Activated CD8-positive, alpha-beta memory T cell treated with anti-CD3 and anti-CD28 coated beads, Interleukin-2, amount 50 U/mL, for 24 hours (primary cell): ENCODE measurements at regions not wholly inside any gene's neighbourhood (a gene's known extent, or its start where the extent isn't known, plus 50 kb on each side); places are given as distances from the start of the nearest gene placed in this dataset.

Experiments
- DNase-seq: peaks from one replicate; pipeline ENCODE4 v3.0.0-alpha.2; 2020; ENCODE audit errors: extremely low read depth

DNA sequence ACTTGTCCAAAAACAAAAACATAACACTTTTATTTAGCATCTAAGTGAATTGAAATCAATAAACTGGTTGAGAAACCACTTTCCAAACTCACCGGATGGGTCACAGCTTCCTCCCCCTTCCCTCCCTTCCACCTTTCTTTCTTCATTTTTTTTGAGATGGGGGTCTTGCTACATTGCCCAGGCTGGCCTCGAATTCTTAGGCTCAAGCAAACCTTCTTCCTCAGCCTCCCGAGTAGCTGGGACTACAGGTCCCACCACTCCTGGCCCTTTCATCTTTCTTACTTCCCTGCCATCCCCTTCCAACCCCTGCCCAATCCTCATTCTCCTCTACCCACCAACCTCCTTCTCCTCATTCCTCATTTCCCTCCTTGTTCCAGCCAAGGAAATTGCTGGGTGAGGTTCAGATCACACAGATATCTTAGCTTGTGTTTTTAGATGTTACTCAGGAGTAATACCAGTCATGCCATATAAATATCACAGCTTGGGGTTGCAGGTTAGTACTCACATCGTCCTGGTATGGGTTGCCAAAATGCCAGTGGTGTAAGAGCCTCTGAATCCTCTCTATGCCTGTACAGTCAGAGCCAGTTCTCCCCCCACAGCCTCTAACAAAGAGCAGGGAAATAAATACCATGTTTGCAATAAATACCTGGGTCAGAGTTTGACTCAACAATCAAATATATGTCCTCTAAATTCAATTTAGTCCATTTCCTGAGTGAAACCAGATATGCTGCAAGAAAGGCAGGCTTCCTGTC lies 132.7 kb upstream of the NDUFV2 start:
- DNase-seq, result no peak

DNA sequence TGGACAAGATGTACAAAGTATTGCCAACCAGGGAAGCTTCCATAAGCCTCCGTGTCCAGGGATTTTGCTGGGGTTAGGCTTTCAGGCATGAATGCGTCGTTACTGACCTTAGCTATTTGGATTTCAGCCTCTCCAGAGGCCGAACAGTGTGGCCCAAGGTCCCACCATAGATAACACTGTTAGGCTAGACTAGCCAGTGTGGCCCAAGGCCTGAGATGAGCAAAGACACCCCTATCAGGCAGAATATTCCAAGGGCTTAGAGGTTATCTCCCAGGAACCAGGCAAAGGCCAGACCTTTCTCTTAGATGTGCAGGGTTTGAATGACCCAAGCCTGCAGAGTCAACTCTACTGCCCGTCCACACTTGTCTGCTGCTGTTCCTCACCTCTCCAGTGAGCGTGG lies 131.7 kb upstream of the NDUFV2 start:
- DNase-seq, result no peak

DNA sequence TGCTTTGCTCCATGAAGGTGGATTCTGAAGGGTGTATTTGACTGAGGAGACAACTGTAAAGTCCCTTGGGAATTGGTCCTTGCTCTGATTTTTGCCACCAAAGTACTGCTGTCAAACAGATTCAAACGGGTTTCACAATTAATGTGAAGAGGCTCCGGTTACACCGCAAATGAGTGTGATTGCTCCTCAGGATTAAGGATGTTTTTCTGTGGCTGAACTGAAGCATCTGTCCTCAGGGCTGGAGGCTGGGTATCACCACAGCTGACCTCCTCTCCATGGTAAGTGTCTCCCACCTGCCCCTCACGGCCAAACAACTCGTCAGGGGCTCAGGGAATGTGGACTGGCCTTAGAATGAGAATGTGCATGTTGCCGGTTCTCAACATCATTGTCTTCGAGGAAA lies 130.4 kb upstream of the NDUFV2 start:
- DNase-seq, result no peak

DNA sequence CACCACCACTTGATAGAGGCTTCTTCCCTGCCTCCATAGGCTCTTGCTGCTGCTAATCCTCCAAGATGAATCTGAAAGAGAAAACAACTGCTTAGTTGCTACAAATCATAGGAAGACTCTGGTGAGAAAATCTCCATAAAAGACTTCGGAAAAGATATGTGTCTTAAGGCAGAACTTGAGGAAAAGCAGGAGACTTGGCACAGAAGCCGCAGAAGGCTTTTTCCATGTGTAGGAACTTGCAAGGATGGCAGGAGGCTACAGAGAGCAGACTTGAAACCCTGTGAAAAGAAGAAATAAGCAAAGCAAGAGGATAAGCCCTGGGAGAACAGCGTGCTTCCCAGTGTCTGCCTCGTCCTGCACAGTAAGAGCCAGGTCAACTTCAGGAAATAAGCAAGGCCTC lies 128.2 kb upstream of the NDUFV2 start:
- DNase-seq, result no peak

DNA sequence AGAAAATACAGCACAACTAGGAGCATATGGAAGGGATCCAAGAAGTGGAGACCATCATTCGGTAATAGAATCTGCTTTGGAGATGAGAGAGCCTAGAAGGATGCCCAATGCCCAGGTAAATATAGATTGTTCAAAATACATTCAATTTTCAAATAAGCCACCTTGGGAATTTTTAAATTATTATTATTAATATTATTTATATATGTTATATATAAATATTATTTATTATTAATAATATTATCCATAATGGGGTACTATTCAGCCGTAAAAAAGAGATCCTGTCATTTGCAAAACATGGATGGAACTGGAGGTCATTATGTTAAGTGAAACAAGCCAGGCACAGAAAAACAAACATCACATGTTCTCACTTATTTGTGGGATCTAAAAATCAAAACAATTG lies 127.8 kb upstream of the NDUFV2 start:
- DNase-seq, result no peak

DNA sequence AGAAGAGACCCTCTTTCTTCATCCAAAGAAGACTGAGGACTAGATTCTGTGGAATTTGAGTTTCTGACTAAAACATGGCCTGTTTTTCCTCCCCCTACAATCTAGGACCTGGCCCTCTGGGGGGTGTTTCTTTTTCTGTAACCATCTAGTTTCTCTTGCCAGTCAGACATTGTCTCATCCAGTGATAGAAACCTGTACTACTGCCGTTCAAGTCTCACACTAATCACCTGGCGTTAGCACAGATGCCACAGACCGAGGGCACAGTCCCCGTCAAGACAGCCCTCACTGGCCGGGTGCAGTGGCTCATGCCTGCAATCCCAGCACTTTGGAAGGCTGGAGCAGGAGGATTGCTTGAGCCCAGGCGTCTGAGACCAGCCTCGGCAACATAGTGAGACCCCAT lies 126.9 kb upstream of the NDUFV2 start:
- DNase-seq, result no peak

DNA sequence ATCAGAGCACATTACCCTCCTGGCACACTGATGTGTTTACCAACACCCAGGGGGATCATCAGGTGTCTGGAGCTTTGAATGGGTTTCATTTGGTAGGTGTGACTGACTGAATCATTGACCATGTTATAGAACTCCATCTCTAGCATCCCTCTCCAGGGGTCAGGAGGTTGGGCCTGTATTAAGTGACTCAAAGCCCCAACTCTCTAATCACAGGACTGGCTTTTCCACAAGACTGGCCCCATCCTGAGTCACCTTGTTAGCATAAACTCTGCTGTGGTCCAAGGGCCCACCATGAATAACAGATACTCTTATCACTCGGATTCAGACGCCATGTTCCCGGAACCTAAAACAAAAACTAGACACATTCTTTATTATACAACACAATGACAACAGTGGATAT lies 125.9 kb upstream of the NDUFV2 start:
- DNase-seq, result no peak

DNA sequence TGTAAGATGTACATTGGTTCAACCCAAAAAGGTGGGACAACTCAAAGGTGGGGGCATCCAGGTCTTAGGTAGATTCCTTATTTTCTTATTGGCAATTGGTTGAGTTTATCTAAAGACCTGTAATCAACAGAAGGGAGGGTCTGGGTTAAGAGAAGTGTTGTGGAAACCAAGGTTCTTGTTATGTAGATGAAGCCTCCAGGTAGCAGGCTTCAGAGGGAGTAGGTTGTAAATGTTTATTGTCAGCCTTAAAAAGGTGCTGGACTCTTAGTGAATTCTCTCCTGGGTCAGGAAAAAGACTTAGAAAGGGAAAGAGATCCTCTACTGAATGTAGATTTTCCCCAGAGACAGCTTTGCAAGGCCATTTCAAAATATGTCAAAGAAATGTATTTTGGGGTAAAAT lies 125.3 kb upstream of the NDUFV2 start:
- DNase-seq, result no peak

DNA sequence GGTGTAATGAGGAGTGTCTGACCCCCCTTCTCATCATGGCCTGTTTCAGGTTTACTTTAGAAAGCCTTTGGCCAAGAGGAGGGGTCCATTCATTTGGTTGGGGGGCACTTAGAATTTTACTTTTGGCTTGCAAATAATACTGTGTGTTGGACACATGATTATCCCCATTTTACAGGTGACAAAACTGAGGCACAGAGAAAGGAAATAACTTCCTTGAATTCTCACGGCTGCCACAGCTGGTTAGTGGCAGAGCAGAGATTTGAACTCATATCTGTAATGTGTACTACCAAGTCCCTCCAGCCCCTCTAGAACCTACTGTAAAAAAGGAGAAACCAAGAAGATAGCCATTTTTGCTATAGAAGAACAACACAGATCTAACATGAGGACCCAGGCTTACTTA lies 124.8 kb upstream of the NDUFV2 start:
- DNase-seq, result no peak

DNA sequence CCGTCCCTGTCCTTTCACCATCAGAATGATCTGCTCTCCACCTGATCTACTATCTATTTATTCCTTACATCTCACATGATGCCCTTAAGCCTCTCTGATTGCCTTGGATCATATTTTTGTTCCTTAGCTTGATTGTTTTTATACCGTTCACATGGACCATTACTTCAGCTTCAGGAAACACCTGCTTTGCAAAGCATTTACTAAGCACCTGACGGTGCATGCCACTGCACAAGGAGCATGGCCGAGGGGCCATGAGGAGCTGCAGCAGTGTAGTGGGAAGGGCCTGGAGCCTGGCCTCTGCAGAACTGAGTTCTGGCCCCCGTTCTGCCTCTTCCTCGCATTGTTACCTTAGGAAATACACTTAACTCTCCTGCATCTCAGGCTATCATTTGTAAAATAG lies 124.1 kb upstream of the NDUFV2 start:
- DNase-seq, result no peak

DNA sequence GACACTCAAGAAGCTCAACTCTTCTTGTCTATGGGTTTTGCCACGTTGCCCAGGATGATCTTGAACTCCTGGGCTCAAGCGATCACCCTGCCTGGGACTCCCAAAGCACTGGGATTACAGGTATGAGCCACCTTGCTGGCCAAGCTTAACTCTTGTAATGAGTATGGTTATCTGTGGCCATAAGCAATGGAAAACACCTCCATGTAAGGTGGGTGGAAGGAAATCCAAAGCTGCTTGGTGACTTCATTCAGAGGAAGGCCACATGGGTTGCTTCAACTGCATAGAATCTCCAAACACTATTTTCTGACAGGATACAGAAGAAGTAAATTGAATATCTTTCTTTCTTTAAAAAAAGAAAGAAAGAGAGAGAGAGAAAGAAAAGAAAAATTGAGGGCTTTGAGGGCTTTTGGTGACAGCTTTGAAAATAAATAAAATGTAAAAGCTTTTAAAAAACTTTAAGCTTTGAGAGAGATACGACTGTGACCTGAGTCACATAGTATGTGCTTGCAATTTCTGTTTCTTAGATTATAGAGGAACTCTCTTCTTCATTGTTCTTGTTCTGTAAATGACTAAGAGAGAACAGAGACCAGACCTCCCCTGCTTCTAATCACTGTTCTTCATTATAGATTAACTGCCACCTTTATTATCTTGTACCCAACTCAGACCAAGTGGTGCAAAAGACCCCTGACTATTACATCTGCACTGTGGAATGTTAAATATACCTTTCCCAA lies 123.1 kb upstream of the NDUFV2 start:
- DNase-seq, result no peak

DNA sequence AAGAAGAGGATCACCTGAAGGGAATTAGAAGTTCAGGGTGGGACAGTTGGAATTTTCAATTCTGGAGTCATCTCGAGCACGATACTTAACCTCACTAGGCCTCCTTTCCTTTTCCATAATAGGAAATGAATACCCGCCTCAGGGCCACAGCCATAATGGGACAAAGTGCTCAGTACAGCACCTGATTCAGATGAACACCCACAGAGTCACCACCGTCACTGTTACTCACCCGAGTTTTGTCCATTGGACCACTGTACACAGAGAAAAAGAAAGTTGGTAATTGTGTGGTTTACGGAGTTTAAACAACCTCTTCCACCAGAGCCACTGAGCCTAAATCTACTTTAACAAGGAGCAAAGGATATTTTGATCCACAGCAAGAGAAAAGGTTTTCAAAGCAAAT lies 122.0 kb upstream of the NDUFV2 start:
- no peak for DNase-seq

DNA sequence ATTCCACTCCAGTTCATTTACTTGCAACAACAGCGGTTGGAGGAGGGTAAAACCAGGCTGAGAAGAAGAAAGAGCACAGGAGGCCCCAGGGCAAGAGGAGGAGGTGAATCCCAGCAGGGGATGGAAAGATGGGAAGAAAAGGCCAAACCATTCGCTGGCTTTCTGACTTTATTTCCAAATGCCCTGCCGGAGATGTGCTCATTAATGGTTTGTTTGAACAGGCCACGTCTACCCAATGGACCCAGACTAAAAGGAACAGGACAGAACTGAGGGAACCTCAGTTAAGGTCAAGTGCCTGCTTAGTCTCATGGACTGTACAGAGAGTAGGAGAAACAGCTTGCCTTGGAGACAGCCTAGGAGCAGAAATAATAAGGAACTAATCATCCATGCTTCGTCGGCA lies 121.6 kb upstream of the NDUFV2 start:
- DNase-seq, result no peak

DNA sequence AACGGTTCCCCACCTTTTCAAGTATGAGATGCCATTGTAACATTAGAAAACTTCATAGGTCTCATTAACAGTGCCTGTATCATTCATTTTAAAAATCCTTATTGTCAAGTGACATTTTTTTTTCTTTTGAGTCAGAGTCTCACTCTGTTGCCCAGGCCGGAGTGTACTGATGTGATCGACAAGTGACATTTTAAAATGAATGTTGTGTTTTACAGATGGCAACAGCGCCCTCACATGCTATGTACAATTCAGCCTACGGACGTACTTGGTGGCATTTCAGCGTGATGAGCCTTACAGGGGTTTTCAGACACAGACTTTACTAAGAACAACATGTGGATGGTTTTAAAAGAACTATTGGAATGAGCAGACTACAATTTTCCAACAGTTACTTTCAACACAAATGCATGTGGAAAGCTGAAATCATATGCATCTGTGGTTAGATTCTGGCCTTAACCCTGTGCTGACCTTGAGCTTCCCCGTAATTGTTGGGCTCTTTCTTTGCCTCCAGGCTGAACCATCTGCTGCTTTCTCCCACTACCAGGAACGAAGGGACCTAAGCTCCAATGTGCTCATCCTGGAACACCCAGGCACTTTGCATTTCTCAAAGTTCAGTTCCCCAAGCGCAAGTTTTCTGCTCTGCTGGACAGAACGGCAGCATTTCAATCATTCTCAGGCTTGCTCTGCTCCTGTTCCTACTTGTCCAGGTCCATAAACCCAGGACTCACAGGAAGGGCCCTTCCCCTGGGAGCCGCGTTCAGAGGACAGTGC lies 119.9 kb upstream of the NDUFV2 start:
- DNase-seq, result no peak

DNA sequence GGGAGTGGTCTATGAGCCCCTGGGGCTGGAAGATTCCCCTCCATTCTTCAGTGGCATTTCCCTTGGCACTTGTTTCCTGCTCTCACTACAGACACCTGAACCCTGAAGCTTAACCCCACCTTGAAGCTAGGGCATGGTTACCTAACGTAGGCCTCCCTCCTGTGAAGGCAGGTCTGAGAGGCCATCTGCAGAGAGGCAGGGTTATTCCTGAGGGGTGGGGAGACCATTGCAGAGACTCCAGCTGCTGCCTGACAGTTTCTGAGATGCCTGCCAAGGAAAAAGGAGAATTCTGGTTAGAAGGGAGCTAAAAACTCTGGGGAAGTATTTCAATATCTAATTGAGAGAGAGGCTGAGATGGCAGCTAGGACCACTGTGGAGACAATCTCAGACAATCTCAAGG lies 119.3 kb upstream of the NDUFV2 start:
- no peak for DNase-seq

DNA sequence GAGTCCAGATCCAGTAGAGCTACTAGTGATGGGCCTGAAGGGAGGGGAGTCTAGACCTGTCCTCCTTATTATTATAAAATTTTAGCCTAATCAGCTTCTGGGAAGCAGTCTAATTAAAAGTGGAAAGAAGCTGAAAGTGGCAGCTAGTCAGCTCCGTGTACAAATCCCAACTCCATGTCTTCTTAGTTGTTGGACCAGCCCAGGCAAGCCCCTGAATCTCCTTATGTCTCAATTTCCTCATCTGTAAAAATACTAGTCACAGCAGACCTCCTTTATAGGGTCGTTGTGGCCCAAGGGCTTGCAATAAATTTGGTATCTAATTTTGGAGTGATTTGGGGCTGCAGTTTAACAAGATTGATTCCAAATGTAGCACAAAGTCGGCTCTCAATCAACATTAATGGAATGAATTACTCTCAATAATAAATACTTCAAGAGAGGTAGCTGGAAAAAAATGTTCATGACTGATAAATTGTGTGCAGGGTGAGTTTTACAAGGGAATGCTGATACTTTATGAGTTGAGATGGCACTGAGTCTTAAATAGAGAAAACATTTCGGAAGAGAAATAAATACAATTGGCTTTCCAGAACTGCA lies 118.3 kb upstream of the NDUFV2 start:
- DNase-seq, result no peak

DNA sequence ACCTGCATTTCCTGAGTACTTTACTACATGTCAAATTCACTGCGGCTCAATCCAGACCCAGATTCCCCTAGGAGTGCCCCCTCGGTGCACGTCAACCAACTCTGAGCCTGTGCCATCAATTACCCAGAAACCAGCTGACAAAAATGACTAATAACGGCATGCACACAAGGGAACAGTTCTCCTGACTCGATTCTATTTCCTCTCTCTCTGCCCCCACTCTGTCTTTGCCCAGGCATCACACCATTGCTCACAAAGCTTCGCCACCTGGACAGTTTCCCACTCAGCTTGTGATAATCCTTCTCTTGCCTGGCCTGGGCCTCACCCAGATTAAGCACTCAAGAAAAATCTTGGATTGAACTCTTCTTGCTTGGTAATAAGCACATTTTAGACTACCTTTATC lies 115.3 kb upstream of the NDUFV2 start:
- DNase-seq, result no peak

DNA sequence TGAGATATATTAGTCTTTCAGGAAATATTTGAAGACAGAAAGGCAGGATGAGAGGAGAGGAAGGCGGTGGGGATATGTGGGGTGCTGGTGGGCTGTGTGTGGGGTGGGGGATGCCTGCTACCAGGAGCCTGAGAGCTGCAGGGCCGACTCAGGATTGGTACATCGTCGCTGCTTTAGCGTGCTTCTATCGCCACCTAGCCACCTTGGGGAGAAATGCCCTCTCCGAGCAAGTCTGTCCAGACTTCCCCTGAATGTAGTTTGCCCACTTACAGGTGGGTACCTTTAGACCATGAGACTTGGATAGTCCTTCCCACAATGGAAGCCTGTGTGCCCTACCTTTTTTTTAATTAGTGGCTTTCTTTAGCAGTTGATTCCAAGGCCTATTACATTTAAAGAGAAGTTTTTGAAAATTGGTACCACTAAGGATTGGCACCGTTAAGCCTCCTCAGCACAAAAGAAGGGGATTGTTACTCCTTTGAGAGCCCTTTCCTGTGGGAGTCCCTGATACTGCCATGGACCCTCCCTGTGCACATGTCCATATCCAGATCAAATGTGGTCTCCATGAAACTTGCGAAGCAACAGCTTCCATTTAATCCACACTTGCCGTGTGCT lies 114.1 kb upstream of the NDUFV2 start:
- peak; percentile 21 for DNase-seq

DNA sequence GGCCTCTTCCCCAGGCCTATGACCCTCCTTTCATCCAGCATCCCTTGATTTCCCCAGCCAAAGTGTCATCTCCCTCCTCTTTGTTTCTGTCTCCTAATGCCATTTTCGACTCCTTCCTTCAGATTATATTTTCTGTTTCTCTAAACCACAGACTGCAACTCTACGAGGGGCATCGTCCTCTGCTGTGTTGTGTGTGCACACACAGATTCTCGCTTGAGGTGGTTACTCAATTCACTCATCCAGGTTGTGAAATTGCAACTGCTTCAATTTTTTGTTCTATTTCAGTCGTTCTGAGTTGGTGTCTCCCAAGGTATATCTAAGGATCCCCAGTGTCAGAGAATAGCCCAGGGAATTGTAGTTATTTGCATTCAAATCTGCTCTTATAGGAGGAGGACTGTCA lies 113.5 kb upstream of the NDUFV2 start:
- DNase-seq, result no peak

DNA sequence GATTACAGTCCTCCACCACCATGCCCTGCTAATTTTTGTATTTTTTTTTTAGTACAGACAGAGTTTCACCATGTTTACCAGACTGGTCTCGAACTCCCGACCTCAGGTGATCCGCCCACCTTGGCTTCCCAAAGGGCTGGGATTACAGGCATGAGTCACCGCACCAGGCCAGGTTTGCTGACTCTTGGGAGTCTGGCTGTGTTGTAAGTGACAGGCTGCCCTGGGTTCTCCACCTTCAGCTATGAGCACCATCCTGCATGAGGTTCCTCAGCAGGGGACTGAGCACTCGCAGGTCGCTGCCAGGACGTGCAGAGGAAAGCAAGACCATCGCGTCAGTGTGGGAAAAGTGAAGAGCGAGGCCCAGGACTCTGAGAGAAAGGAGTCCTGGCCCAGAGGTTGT lies 112.6 kb upstream of the NDUFV2 start:
- no peak for DNase-seq

DNA sequence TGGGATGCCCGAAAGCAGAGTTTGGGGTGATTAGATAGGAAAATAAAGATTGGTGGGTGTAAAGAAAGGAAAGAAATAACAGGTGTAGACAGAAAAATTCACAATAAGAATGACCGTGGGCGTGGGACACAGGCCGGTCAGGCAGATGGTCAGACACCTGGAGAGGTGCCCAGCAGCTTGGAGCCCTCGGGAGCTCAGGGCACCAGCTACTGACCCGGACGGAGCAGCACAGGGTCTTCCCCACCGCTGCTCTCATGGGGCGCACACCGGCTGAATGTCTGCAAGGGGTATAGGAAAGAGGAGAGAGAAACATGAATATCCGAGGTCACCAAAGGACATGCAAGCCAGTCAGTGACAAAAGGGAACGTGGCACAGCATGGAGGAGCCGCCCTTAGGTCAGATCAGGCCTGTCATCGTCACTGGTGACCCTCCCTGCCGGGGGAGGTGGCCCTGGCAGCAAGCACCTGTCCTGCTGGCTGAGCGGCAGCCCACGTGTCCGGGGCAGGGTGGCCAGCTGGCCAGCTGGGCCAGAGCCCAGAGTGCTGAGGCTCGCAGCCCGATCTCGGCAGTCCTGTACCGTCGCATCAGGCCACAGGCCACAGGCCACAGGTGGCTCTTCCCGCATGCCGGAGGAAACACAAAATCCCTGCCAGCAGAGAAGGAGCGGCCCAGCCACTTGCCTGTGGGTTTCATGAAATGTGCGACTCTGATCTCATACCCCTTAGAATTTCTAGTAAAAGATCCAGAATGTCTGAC lies 112.0 kb upstream of the NDUFV2 start:
- DNase-seq, result no peak
